NCI-H187 (cell line): ENCODE measurements at regions not wholly inside any gene's neighbourhood (a gene's known extent, or its start where the extent isn't known, plus 50 kb on each side); places are given as distances from the start of the nearest gene placed in this dataset.

ENCODE experiments used
- DNase-seq, 2 experiments: peaks; one replicate each; lab custom pipeline; 2025; lab: John Stamatoyannopoulos, UW

DNA sequence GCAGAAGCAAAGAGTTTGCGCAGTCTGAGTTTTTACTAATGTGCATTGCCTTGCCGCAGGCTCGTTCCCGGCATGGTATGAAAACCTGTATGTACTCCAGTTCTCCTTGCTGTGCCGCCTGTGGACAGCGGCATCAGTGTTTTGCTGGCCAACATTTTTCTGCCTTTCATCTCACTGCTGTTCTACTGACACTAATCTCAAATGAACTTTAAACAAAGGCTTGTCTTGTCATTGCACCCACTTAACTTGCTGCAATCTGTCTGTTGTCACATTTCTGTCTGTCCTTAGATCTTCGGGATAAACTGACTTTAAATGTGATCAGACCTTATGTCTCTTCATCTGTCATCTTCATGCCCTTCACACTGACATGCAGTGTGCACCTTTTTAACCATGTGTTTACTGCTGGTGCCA, 71.7 kb upstream of the ZNRF2 start:
- no peak for DNase-seq

DNA sequence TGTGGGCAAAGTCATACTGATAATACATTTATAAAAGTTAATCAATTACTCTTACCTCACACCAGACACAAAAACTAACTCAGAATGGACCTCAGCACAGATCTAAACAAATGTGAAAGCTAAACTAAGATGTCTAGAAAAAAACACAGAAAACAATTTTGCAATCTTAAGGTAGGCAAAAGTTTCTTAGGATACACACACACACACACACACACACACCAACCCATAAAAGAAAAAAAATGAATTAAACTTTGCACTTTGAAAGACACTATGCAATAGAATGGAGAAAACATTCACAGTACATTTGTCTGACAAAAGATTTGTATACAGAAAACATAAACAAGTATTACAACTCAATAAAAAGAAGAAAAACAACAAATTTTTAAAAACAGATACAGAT, 70.8 kb upstream of the ZNRF2 start:
- DNase-seq = no peak

DNA sequence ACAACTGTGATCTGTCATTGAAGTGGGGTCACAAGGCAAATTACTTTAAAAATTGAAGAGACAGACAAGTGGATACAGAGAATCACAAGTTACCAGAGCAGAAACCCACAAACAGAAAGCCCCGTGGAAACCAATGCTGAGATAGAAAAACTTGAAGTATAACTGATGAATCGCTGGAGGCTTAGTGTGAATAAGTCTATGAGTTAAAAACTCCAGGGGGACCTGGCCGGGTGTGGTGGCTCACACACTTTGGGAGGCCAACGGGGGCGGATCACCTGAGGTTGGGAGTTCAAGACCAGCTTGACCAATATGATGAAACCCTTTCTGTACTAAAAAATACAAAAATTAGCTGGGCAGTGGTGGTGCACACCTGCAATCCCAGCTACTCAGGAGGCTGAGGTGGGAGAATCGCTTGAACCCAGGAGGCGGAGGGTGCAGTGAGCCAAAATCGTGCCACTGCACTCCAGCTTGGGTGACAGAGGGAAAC, 69.7 kb upstream of the ZNRF2 start:
- no peak for DNase-seq

DNA sequence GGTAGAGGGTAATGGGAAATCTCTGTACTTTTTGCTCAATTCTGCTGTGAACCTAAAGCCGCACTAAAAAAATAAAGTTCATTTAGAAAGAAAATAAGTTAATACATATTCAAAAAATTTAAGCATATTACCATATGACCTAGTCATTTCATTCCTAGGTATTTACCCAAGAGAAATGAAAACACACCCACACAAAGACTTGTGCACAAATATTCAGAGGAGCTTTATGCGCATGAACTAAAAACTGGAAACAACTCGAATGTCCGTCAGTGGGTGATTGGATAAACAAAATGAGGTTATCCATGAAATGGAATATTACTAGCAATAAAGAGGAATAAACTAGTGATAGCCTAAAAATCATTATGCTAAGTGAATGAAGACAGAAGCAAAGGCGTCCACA, 62.6 kb upstream of the ZNRF2 start:
- no peak for DNase-seq

DNA sequence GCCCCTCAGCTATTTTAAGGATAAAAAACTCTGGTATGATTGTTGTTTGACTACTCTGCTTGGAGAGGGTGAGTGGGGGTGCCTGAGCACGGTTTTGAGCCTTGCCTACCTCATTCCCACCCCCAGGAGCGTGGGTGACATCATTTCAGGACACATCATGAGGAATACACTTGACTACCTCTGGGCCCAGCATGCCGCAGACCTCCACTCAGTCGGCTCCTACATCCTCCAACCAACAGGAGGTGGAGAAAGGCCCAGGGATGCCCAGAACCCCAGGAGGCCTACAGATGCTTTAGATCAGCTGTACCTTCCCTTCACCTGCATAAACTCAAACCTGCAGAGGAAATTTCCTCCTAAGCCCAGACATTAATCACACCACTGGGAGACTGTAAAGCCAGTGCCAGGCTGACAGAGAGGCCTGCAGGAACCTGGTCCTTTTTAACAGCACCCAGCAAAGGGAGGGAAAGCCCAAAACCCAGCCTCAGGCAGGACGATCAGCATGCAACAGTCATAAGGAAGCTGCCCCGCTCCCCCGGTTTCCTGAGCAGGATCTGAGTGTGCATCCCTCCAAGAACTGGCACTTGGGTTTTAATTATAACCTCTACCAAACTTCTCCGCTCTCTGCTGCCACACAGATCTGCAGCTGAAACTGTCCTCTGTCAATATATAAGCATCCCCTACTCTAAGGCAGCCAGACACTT, 61.7 kb upstream of the ZNRF2 start:
- no peak for DNase-seq

DNA sequence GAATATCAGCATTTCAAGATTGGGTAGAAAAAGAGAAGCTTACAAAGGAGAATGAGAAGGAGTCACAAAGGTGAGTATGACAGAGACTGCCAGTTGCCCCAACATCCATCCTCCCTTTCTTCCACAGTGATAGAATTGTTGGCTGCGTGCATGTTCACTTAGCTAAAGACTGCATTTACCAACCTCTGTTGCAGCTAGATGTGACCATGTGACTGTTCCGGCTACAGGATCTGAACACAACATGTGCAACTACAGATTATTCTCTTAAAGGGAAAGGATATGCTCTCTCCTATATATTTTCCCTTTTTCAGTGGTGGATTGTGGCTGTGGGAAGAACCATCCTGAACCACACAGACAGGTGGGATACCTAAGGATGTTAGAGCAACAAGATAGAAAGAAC, 60.5 kb upstream of the ZNRF2 start:
- DNase-seq = no peak

DNA sequence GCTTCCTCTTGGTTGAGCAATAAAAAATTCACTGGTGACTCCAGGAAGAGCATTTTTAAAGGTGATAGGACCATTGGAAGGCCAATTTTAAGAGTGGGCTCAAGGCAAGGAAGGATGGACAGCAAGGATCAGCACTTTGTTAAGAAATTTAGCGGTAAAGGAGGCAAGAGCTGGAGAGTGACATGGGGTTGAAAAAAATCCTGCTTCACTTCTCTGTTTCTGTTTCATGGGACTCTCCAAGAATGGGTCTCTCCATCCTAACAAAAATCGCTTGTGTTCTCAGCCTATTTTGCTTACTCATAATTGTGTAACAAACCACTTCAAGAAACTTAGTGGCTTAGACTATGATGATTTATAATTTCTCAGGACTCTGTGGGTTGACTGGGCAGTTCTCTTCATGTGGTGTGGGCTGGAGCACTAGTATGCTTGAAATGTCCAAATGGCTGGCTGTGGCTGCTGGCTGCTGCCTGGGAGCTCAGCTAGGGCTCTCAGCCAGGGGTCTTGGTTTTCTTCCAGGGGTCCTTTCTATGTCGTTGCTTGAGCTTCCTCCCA, 59.8 kb upstream of the ZNRF2 start:
- DNase-seq = no peak

DNA sequence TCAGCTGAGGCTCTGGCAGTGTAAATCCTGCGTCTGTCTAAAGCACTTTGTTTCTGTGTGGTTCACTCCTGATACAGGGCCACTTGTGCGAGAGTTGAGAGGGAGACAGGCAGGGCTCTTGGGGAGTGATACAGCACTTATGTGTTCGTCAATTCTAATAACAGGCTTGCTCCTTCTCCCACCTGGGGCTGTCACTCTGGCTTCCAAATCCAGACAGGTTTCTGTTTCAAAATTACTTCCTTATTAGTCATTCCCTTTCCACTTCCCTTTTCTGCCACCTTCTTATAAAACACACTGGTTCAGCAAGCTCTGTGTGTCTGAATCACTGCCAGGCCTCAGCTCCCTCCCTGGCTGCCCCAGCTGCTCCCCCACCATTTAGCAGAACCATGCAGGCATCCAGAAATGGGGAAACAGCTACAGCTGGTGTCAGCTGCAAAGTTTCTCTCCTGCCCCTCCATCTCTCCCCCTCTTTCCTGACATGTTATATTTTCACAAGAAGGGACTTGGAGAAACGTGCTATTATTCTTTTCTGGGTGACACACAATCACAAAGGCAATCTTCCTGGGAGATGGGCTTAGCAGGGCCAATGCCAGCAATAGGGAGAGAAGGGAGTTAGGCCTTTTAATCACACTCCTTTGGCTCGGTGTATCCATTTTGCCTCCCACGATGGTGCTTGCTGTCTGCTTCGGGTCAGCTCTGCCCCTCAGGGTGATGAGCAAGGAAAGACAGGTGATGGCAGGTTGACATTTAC, 58.4 kb upstream of the ZNRF2 start:
- DNase-seq = peak in 1 of 2 experiments; percentile 21

DNA sequence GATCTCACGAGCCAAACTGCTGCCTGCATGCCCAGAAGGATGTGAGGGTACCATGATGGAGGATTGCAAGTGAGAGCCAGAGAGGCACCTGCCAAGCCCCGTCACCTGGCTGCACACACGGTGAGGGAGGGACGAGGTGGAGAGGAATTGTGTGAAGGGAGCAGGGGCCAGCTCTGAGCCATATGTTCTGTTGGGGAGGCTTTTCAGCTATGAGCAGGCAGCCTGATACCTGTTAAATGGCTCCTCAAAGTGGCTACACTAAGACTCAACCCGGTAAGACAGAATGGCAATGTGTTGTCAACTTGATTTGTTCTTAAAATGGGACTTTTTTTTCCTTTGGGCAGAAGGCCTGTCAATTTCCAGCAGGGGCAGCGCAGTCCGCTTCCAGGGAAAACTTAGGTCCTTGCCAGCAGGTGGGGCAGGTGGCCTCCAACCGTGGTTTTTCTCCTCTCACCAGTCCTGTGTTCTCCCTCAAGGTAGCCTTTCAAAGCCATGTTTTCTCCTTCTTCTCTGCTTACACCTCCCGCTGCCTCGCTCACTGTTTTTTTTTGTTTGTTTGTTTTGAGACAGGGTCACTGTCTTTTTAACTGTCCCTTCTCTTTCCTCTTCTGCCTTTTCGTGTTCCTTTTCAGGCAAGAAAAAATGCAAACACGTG, 57.7 kb upstream of the ZNRF2 start:
- DNase-seq = no peak

DNA sequence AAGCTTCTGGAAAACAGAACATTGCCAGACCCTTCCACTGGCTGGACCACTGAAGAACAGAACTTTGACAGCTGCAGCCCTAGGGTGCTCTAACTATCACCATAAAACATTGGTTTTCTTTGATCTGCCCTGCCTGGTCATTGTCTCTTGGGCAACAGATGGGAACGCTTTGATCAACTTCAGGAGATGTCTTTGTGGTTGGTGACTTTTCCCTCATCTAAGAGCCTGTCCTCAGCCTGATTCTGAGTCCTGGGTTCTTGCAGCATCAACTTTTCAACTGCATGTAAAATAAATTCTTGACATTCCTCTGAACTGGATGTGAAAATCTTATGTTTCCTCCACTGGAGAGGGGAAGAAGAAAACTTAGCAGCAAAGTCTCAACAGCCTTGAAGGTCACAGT, 53.1 kb upstream of the ZNRF2 start:
- no peak for DNase-seq

DNA sequence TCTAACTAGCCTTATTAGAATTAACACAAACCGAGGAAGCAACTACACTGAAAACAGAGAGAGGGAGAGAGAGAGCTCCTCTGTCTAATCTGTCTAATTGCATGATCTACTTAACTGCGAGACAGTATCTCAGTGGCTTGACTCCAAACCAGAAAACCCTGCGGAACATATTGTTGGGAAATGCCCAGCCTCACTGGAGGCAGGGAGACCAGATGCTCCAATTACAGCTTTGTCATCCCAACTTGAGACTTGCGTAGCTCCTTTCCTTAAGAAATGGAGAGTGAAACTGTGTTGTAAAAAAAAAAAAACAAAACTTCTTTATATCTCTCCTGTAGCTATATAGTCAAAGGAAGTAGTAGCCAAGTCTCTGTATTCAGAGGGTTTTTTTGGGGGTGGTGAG, 52.0 kb upstream of the ZNRF2 start:
- no peak for DNase-seq
